ES-I3 (cell line): ENCODE measurements at regions not wholly inside any gene's neighbourhood (a gene's known extent, or its start where the extent isn't known, plus 50 kb on each side); places are given as distances from the start of the nearest gene placed in this dataset.
"Not testable (repeated sequence)": the region's sequence is repeated elsewhere in the genome, so short reads cannot be mapped to it uniquely, and the experiment has no call there.

Experiments used
- H3K36me3 ChIP-seq: 2 replicates; pipeline ENCODE4 v1.6.1; 2013; ENCODE audit warnings: mild to moderate bottlenecking, low read length, control low read depth, moderate library complexity; ENCODE audit not compliant: insufficient read depth
- H3K4me1 ChIP-seq: 2 replicates; pipeline ENCODE4 v1.6.1; 2013; ENCODE audit warnings: mild to moderate bottlenecking, control low read depth, low read length; ENCODE audit not compliant: insufficient read depth
- H3K9ac ChIP-seq: 2 replicates; pipeline ENCODE4 v1.6.1; 2013; ENCODE audit warnings: low read depth, mild to moderate bottlenecking, low read length, moderate library complexity
- H3K9me3 ChIP-seq: 2 replicates; pipeline ENCODE4 v1.6.1; 2013; ENCODE audit warnings: mild to moderate bottlenecking, low read length, moderate library complexity; ENCODE audit not compliant: control insufficient read depth, insufficient read depth

DNA sequence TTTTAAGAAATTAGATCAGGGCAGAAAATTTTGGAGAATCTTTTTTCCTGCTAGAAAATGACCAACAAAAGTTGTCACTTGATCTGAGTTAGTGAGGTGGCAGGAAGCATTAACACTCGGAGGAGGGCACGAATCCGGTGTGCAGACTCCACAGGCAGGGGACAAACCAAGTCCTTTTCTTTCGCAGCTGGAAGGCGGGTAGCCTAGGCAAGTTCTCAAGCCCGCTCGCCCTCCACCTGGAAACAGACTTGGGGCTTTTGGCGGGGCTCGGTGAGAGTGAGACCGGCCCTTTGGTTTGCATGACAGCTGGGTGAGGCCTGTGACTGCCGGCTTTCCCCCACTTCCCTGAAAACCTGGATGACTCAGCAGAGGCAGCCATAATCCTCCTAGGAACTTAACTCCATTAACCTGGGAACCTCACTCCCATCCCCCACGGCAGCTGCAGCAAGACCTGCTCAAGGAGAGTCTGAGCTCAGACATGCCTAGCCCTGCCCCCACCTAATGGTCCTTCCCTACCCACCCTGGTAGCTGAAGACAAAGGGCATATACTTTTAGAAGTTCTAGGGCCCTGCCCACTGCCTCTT is 134.8 kb downstream of the MFSD1 start:
- H3K36me3 ChIP-seq = no peaks in the 10 kb centered on the region
- H3K9me3 ChIP-seq = no peaks in the 10 kb centered on the region
- H3K4me1 ChIP-seq = peaks cover 8% of the 10 kb centered on the region; the same call in 1 of the 2 replicates
- H3K9ac ChIP-seq = no peak overlapping the region

DNA sequence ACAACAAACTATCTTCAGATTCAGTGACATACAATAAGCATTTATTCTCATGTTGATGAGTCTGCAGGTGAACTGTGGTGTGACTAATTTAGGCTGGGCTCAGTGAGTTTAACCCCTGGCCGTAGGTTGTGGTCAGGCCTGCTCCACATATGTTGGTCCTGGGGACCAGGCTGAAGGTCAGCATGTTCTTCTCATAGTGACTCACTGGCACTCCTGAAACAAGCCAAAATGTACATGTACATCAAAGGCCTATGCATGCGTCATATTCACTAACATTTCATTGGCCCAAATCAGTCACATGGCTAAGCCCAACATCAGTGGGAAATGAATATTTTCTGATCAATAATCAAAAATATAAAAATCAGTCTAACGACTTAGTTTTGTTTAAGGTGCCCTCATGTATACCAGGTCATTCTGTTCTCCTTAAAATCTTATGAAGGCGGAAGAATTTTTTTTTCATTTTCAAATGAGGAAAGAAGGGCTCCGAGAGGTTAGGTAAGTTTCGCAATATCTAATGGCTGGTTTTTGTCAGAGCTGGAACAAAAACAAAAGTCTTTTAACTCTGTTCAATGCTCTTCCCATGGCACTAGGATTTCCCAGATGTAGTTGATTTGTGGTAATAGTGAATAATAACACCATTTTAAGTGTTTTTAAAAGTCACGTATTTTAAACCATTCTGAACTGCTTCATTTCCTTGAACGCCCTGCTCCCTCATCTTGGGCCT is 148.5 kb downstream of the MFSD1 start:
- Histone ChIP-seq H3K36me3 (no peaks in the 10 kb centered on the region), H3K4me1 (no peaks in the 10 kb centered on the region; the same call in 1 of the 2 replicates), H3K9ac (no peak overlapping the region), H3K9me3 (no peaks in the 10 kb centered on the region)

DNA sequence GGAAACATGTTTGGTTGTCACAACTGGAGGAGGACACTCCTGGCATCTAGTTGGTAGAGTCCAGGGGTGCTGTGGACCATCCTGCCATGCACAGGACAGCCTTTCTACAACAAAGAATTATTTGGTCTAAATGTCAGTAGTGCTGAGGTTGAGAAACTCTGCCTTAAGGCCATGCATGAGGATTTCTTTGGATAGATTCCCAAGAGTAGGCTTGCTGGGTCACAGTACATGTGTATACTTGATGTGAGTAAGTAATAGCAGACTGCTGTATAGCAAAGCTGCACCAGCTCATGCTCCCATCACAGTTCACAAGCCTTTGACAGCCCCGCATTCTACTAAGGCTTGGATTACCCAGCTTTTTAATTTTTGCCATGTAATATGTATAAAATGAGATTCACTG is 151.3 kb downstream of the MFSD1 start:
- no peaks in the 10 kb centered on the region for H3K9me3 ChIP-seq
- no peak overlapping the region for H3K9ac ChIP-seq
- no peaks in the 10 kb centered on the region; the same call in 1 of the 2 replicates for H3K4me1 ChIP-seq
- H3K36me3 ChIP-seq = no peaks in the 10 kb centered on the region

DNA sequence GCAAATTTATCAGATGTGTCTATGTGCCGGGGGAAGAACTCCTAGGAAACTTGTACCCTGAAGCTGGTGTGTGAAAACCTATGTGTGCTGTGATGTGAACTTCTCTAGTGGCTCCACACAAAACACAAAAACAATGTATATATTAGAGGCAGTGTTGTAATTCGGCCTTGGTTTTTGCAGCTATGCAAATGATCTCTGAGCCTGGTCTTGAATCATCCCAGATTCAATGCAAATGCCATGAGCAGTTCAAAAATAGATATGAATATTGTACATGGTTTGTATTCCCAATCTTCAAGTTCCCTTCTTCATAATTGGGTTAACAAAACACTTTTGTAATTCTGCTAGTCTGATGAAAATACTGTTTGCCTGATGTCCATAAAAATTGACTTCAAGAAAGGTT is 152.6 kb downstream of the MFSD1 start:
- H3K9me3 ChIP-seq = no peaks in the 10 kb centered on the region

DNA sequence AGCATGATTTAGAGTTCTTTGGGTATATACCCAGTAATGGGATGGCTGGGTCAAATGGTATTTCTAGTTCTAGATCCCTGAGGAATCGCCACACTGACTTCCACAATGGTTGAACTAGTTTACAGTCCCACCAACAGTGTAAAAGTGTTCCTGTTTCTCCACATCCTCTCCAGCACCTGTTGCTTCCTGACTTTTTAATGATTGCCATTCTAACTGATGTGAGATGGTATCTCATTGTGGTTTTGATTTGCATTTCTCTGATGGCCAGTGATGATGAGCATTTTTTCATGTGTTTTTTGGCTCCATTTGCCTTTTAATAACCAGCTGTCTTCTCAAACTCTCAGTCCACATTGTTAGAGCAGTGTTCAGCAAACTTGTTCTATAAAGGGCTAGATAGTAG is 155.9 kb downstream of the MFSD1 start:
- H3K4me1 ChIP-seq = peaks cover 15% of the 10 kb centered on the region
- not testable (repeated sequence) for H3K36me3 ChIP-seq, H3K9me3 ChIP-seq, H3K9ac ChIP-seq

More for the DNA sequence above, 152.6 kb downstream of the MFSD1 start:
- H3K4me1 ChIP-seq = no peaks in the 10 kb centered on the region; the same call in 1 of the 2 replicates
- no peaks in the 10 kb centered on the region for H3K36me3 ChIP-seq
- H3K9ac ChIP-seq = no peak overlapping the region

DNA sequence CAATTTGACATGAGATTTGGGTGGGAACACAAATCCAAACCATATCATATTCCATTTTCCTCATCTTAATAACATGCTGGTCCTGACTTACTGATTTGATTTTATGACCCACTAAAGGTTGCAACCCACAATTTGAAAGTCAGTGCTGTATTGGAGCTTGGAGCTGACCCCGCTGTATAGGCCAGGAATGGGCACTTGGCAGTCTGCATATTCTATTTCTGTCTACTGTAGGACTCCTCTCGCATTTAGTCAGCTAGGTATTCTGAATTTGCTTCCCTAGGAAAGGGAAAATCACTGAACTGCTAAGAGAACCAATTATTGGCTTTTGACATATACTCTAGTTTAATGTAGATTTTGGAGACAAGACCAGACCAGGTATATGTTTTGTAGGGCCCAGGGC is 157.0 kb downstream of the MFSD1 start:
- Histone ChIP-seq H3K9ac (no peak overlapping the region), H3K4me1 (peaks cover 15% of the 10 kb centered on the region), H3K36me3 (no peaks in the 10 kb centered on the region), H3K9me3 (no peaks in the 10 kb centered on the region)

DNA sequence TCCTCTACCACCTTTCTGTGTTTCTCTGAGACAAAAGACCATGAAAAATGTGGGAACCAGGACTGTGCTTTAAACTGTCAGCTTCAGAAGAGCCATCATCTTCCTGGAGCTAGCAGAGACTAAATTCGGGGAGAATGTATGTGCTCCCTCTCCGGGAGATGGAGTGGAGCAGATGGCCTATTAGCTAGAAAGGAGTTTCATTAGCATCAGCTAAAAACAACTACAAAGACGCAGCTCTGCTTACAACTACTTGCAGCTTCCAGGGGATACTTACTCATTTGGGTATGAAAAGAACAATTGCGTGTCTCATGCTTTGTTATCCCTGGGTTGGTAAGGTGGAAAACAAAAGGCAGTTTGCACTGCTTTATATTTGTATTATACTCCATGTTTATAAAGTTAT is 159.6 kb downstream of the MFSD1 start:
- peak overlapping the region; percentile 23; the same call in 1 of the 2 replicates for H3K9ac ChIP-seq

DNA sequence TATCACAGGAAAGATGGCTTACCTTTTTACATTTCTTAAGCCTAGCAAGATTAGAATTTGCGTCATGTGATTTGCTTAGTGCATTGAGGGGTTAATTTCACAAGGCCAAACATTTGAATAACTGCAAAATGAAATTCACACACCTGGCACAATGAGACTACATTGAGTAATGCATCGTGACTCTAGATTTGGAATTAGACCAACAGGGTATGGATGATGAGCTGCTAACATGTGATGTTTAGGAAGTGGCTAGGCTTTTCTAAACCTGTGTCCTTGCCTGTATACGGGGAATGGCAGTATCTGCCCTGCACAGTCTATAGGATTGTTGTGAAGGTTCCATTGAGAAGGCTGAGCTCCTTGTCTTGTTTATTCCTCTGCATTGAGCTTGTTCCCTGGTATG is 160.1 kb downstream of the MFSD1 start:
- no peak overlapping the region for H3K9ac ChIP-seq
- peaks cover 15% of the 10 kb centered on the region for H3K4me1 ChIP-seq

More for the DNA sequence above, 159.6 kb downstream of the MFSD1 start:
- H3K4me1 ChIP-seq = peaks cover 15% of the 10 kb centered on the region
- no peaks in the 10 kb centered on the region for H3K36me3 ChIP-seq
- H3K9me3 ChIP-seq = no peaks in the 10 kb centered on the region

DNA sequence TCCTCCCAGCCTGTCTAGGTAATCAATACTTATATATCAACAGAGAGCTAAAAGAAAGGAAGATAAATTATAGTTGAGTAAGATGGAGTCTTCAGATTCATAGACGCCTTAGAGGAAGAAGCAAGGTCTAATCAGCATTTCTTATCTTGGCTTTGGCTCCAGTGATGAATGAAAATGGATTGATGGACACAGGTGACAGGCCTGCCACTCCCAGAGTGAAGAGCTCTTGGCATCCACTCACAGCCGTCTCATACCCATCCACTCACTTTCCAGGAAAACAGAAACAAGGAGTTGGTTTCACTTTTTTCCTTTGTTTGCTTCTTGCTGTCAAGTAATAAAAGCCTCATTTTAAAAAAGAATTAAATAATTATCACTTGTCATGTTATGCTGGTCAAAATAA is 168.2 kb downstream of the MFSD1 start:
- Histone ChIP-seq H3K4me1 (no peaks in the 10 kb centered on the region), H3K9ac (no peak overlapping the region), H3K9me3 (no peaks in the 10 kb centered on the region), H3K36me3 (no peaks in the 10 kb centered on the region)

More for the DNA sequence above, 160.1 kb downstream of the MFSD1 start:
- Histone ChIP-seq H3K9me3 (no peaks in the 10 kb centered on the region), H3K36me3 (no peaks in the 10 kb centered on the region)

DNA sequence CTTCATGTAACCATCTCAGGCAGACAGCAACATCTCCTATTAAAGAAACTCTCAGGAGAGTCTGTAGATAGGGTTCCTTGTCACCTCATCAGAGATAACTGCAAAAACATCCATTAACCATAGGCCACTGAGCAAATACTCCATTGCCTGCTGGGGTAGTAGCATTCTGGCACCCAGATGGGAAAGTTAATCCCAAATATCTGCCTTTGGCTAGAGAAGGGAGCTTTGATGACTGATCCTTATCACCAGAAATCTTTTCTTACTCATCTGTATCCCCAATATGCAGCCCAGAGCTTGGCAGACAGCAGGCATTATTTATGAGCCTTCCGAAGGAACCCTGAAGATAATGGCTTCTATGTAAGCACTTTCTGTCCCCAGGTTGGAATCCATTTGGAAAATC is 173.1 kb downstream of the MFSD1 start:
- Histone ChIP-seq H3K36me3 (no peaks in the 10 kb centered on the region), H3K9me3 (no peaks in the 10 kb centered on the region), H3K4me1 (no peaks in the 10 kb centered on the region), H3K9ac (no peak overlapping the region)

DNA sequence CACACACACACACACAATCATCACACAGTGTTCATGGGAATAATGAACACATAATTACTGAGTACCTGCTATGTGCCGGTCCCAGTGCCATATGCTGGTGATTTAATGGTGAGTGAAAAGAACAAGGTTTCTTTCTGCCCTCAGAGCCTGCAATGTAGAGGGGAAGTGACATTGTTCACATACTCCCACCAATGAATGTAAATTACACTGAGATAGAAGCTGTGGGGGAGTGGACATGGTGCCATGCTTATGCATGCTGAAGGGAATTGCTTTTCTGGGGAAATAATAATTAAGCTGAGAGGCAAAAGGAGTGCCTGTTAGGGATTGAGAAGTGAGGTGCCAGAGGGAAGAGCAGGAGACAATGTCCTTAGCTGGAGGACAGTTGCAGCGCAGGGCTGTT is 175.1 kb downstream of the MFSD1 start:
- Histone ChIP-seq H3K4me1 (no peaks in the 10 kb centered on the region), H3K9me3 (0 out of 2 replicates have a peak, but pooled peaks cover 4% of the 10 kb centered on the region), H3K36me3 (no peaks in the 10 kb centered on the region), H3K9ac (no peak overlapping the region)

DNA sequence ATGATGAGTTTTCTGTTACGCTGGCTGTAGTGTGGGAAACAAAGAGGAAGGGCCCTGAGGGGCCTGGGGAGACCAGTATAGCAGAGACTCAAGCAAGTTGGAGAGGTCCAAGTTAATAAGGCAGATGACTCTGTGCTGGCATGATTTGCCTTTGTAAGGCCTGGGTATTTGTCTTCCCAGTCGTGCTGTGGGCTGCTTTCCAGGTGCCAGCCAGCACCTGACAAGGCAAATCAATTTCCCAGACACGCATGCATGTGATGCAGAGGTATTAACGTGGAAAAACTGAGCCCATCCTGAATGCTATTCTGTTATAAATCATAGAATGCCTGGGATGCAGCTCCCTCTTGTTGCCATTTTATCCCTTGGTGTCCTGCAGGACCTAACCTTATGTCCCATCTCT is 175.6 kb downstream of the MFSD1 start:
- 0 out of 2 replicates have a peak, but pooled peaks cover 4% of the 10 kb centered on the region for H3K9me3 ChIP-seq
- H3K4me1 ChIP-seq = no peaks in the 10 kb centered on the region
- no peak overlapping the region for H3K9ac ChIP-seq
- no peaks in the 10 kb centered on the region for H3K36me3 ChIP-seq

DNA sequence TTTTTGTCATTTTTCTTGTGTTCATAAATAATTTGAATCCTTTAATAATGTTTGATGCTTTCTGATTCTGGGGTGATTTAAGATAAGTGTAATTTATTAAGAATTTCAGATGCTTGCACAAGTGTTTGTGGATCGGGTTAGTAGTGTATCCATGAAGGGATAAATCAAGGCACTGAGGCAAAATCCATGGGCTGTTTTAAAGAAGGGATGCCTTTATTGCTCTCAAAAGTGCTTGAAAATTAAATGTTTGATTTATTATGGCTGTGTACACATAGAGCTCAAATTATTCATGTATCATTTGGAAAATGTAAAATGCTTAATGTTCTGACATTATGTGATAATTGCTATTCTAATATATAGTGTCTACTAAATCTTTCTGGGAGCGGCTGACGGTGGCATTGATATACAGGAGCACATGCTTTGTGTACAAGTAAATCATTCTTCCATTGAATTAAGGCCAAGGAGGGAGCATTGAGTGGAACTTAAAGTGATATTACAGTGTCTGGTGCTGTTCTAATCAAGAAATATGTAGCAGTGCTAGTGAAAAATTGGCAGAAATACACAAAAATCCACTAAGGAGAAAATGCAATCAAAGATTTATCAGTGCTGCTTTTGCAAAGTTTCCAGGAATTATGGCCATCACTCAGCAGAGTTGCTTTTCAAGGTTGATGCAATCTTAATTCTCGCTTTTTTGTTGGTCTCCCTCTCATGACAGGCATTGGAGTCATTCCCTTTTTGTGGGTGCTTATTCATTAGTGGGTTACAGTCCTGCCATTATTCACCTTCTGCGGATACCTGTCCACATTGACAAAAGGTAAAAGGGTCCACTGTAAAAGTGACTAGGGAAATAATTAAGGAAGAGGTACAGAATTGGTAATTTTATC is 181.6 kb downstream of the MFSD1 start:
- Histone ChIP-seq H3K9ac (no peak overlapping the region), H3K9me3 (0 out of 2 replicates have a peak, but pooled peaks cover 4% of the 10 kb centered on the region), H3K36me3 (no peaks in the 10 kb centered on the region), H3K4me1 (no peaks in the 10 kb centered on the region)

DNA sequence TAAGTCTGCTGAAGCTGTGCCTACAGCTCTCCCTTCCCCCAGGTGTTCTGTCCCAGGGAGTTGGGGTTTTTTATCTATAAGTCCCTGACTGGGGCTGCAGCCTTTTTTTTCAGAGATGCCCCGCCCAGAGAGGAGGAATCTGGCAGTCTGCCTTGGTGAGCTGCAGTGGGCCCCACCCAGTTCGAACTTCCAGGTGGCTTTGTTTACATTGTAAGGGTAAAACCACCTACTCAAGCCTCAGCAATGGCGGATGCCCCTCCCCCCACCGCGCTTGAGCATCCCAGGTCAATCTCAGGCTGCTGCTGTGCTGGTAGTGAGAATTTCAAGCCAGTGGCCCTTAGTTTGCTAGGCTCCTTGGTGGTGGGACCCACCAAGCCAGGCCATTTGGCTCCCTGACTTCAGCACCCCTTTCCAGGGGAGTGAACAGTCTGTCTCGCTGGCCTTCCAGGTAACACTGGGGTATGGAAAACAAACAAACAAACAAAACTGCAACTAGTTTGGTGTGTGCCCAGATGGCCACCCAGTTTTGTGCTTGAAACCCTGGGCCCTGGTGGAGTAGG is 189.4 kb downstream of the MFSD1 start:
- Histone ChIP-seq H3K36me3 (no peaks in the 10 kb centered on the region), H3K4me1 (no peaks in the 10 kb centered on the region), H3K9me3 (no peaks in the 10 kb centered on the region), H3K9ac (no peak overlapping the region)
